Tibial nerve (tissue), 4 donors: ENCODE measurements at regions not wholly inside any gene's neighbourhood (a gene's known extent, or its start where the extent isn't known, plus 50 kb on each side); places are given as distances from the start of the nearest gene placed in this dataset.

ENCODE experiments used
- DNase-seq, 2 donors: peaks; one replicate each; pipeline ENCODE4 v3.0.0-alpha.2; 2019; ENCODE audit warnings: low spot score in 2 of 2
- H3K27ac ChIP-seq, 4 donors: fragments of 200-600 bp; sonication (generic) in 3 of 4; one replicate each; pipeline ENCODE4 v1.5.1; 2017 to 2019; ENCODE audit warnings: mild to moderate bottlenecking in 1 of 4
- H3K27me3 ChIP-seq, 2 donors: fragments of 200-600 bp; sonication (generic) in 1 of 2; one replicate each; pipeline versions ENCODE4 v1.5.1 to v1.6.0; 2017 to 2019
- H3K36me3 ChIP-seq, 3 donors: fragments of 200-600 bp; sonication (generic); one replicate each; pipeline ENCODE4 v1.5.1; 2018 to 2019
- H3K4me1 ChIP-seq, 4 donors: fragments of 200-600 bp; sonication (generic) in 3 of 4; one replicate each; pipeline ENCODE4 v1.5.1; 2017 to 2019
- H3K4me3 ChIP-seq, 4 donors: fragments of 200-600 bp; sonication (generic) in 3 of 4; one replicate each; pipeline ENCODE4 v1.5.1; 2017 to 2019; ENCODE audit warnings: mild to moderate bottlenecking in 1 of 4, moderate library complexity in 1 of 4
- H3K9me3 ChIP-seq, 4 donors: fragments of 200-600 bp; sonication (generic) in 3 of 4; one replicate each; pipeline ENCODE4 v1.5.1; 2017 to 2019
- CTCF ChIP-seq, 5 experiments: fragments of 200-600 bp in 3 of 5; fragments of 450-650 bp in 2 of 5; sonication (generic) in 3 of 5; IDR thresholded peaks; one replicate each; pipeline ENCODE4 v1.5.1; 2016 to 2019; ENCODE audit warnings: antibody characterized with exemption in 5 of 5, mild to moderate bottlenecking in 3 of 5, moderate library complexity in 2 of 5
- EP300 ChIP-seq, 2 donors: sonication (generic); formaldehyde crosslinking; IDR thresholded peaks; one replicate each; pipeline ENCODE4 v1.6.1; 2017; ENCODE audit warnings: antibody characterized with exemption in 2 of 2, mild to moderate bottlenecking in 1 of 2
- POLR2A ChIP-seq, 2 donors: fragments of 450-650 bp; IDR thresholded peaks; one replicate each; pipeline ENCODE4 v1.6.1; 2017; ENCODE audit warnings: antibody characterized with exemption in 2 of 2, mild to moderate bottlenecking in 2 of 2, moderate library complexity in 2 of 2
- WGBS, 2 donors: methylation state at CpG; one replicate each; pipeline ENCODE4 v1.1.5; 2018; 5-methylcytosine and 5-hydroxymethylcytosine counted together

GRCh38 chr15:89398896-89399237 lies 64.2 kb upstream of the POLG start:
- TF ChIP-seq CTCF (IDR thresholded peaks at IDR 0.05) (no peak), POLR2A (IDR thresholded peaks at IDR 0.05) (no peak), EP300 (IDR thresholded peaks at IDR 0.05) (no peak)
- Histone ChIP-seq H3K36me3 (no peaks in the 10 kb centered on the region), H3K27ac (no peak overlapping the region), H3K27me3 (peaks cover 5 to 96% of the 10 kb centered on the region in 2 donors), H3K9me3 (no peaks in the 10 kb centered on the region), H3K4me1 (peaks cover 0 to 16% (median 15%) of the 10 kb centered on the region in 4 donors), H3K4me3 (no peak overlapping the region)
- DNase-seq = no peak
- WGBS, 2 donors = 32 to 41% methylated on average over 5 of the region's 5 CpGs

- Histone ChIP-seq H3K4me1 (peaks cover 0 to 16% (median 15%) of the 10 kb centered on the region in 4 donors), H3K4me3 (no peak overlapping the region), H3K27ac (no peak overlapping the region), H3K36me3 (no peaks in the 10 kb centered on the region), H3K9me3 (no peaks in the 10 kb centered on the region), H3K27me3 (peaks cover 5 to 96% of the 10 kb centered on the region in 2 donors)
- no peak for DNase-seq
- no peak for TF ChIP-seq EP300 (IDR thresholded peaks at IDR 0.05)
- TF ChIP-seq CTCF (IDR thresholded peaks at IDR 0.05) = no peak
- TF ChIP-seq POLR2A (IDR thresholded peaks at IDR 0.05) = no peak
- WGBS, 2 donors = 55 to 57% methylated on average over 3 of the region's 3 CpGs
These were observed 63.0 kb upstream of the POLG start for GRCh38 chr15:89397653-89398023.

GRCh38 chr15:89396723-89397652 lies 62.4 kb upstream of the POLG start:
- WGBS, 2 donors = 58 to 68% methylated on average over 12 of the region's 12 CpGs
- Histone ChIP-seq H3K9me3 (no peaks in the 10 kb centered on the region), H3K4me1 (peaks cover 0 to 16% (median 15%) of the 10 kb centered on the region in 4 donors), H3K4me3 (no peak overlapping the region), H3K27ac (no peak overlapping the region), H3K27me3 (peaks cover 5 to 91% of the 10 kb centered on the region in 2 donors), H3K36me3 (no peaks in the 10 kb centered on the region)
- DNase-seq = no peak
- TF ChIP-seq EP300 (IDR thresholded peaks at IDR 0.05) (no peak), CTCF (IDR thresholded peaks at IDR 0.05) (no peak), POLR2A (IDR thresholded peaks at IDR 0.05) (no peak)

- DNase-seq = no peak
- TF ChIP-seq EP300 (IDR thresholded peaks at IDR 0.05) = peak in 1 of 2 donors; percentile 19
- TF ChIP-seq POLR2A (IDR thresholded peaks at IDR 0.05) = no peak
- 58 to 62% methylated on average over 4 of the region's 4 CpGs for WGBS, 2 donors
- peaks cover 0 to 16% (median 15%) of the 10 kb centered on the region in 4 donors for H3K4me1 ChIP-seq
- peaks cover 5 to 90% of the 10 kb centered on the region in 2 donors for H3K27me3 ChIP-seq
- H3K36me3 ChIP-seq = no peaks in the 10 kb centered on the region
- no peak overlapping the region for H3K27ac ChIP-seq
- H3K4me3 ChIP-seq = no peak overlapping the region
- H3K9me3 ChIP-seq = no peaks in the 10 kb centered on the region
These were observed 61.4 kb upstream of the POLG start for GRCh38 chr15:89395996-89396395.

- 26 to 63% methylated on average over 5 to 10 of the region's 10 CpGs for WGBS, 2 donors
- Histone ChIP-seq H3K27me3 (peaks cover 3 to 90% of the 10 kb centered on the region in 2 donors), H3K4me3 (no peak overlapping the region), H3K4me1 (peaks cover 0 to 16% (median 14%) of the 10 kb centered on the region in 4 donors), H3K36me3 (no peaks in the 10 kb centered on the region), H3K9me3 (no peaks in the 10 kb centered on the region), H3K27ac (no peak overlapping the region)
- DNase-seq = no peak
- TF ChIP-seq POLR2A (IDR thresholded peaks at IDR 0.05) = no peak
- TF ChIP-seq EP300 (IDR thresholded peaks at IDR 0.05) = no peak
- no peak for TF ChIP-seq CTCF (IDR thresholded peaks at IDR 0.05)
These were observed 60.8 kb upstream of the POLG start for GRCh38 chr15:89395461-89395871.
